HG03135 (cell line): ENCODE measurements at regions not wholly inside any gene's neighbourhood (a gene's known extent, or its start where the extent isn't known, plus 50 kb on each side); places are given as distances from the start of the nearest gene placed in this dataset.

Experiments used
- ATAC-seq: cut with Tn5 transposase; IDR thresholded peaks from one replicate; pipeline ENCODE4 v1.9.1; 2021; ENCODE audit warnings: mild to moderate bottlenecking, moderate library complexity; ENCODE audit not compliant: unreplicated experiment

DNA sequence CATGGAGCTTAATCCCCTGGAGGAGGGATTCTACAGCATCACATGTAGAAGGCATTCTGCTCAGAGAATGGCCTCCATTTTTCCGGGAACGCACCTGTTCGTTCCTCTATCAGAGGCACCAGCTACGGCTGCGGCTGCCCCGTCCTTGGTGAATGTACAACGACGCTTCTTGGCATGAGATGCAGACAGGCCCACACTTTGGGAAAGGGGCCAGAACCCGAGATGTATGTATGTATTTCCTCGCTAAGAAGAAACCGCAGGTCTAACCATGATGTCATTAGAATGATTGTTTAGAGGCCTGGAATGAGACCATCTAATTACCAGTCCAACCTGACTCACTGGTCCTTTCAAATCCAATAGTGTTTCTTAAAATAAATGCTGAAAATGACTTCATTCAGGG is 1293.4 kb downstream of the TBC1D22A start:
- no peak for ATAC-seq

DNA sequence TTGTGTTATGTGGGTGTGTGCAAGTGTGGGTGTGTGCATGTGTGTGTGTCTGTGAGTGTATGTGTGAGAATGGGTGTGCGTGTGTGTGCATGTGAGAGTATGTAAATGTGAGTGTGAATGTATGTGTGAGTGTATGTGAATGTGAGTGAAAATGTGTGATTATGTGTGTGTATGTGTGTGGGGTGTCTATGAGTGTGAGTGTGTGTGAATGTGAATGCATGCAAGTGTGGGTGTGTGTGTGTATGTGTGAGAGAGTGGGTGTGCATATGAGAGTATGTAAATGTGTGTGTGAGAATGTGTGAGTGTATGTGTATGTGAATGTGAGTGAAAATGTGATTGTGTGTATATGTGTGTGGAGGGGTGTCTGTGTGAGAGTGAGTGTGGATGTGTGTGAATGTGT is 1292.7 kb downstream of the TBC1D22A start:
- ATAC-seq, result no peak

GRCh38 chr22:48054596-48054995 is 1292.1 kb downstream of the TBC1D22A start:
- ATAC-seq, result no peak

GRCh38 chr22:48053973-48054372 is 1291.5 kb downstream of the TBC1D22A start:
- ATAC-seq, result no peak

DNA sequence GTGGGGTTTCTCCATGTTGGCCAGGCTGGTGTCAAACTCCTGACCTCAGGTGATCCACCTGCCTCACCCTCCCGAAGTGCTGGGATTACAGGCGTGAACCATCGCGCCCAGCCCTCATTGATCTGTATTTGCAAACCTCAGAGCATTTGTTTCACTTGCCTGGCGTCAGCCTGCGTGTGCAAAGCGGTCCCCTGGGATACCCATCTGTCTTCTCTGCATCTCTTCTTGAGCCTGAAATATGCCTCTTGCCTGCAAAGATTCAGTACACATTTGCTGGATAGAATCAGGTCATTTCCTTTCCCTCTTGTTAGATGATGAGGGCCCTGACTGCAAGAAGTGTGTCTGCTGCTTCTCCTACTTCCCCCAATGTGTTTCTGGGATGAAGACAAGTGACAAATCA is 1291.0 kb downstream of the TBC1D22A start:
- no peak for ATAC-seq

GRCh38 chr22:48052621-48052890 is 1290.1 kb downstream of the TBC1D22A start:
- ATAC-seq, result no peak

GRCh38 chr22:48051796-48052620 is 1289.6 kb downstream of the TBC1D22A start:
- ATAC-seq, result no peak

DNA sequence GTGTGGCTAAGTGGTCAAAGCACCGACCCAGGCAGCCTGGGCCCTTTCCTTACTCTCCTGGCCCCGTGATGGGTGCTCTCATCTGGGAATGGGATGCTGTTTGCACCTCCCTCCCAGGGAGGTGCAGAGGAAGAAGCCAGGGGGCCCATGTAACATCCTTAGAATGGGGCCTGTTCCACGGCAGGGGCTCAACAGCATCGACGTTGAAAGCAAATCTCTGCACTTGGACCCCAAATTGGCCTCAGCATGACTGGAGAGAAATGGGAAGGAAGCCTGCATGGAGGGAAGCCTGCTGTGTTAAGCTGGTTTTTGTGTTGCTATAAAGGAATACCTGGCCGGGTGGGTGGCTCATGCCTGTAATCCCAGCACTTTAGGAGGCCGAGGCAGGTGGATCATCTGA is 1288.4 kb downstream of the TBC1D22A start:
- no peak for ATAC-seq

GRCh38 chr22:48049116-48049515 is 1286.7 kb downstream of the TBC1D22A start:
- ATAC-seq, result no peak

DNA sequence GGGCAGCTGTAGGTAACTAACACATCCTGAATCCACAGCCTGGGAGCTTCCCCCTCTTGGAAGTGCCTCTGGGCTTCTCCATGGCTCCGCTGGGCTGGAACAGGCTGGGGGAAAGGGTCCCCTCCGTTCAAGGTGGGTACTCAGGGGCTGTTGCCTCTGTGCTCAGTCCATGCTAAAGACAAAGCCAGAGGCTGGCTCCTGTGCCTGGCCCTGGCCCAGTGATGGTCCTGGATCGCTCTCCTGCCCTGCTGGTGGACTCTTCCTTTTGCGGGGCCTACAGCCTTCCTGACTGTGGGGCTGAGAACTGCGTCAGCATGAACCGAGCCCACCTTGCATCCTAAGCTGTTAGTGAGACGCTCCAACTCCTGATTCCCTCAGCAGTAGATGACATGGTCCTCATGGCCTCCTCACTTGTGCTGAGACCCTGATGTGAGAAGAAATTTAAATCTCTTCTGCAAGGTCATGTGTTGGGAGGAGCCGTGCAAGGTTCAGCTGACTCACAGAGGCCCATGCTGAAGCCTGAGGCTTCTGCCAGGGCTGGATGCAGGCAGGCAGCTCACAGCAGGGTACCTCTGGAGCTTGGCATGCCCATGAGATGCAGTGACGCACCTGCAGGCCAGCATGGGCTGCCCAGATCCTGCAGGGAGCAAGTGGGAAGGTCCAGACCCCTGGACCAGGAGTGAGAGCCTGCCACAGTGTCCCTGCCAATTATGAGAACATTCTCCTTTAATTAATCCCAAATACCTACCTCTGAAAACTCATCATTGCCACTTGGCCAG is 1285.5 kb downstream of the TBC1D22A start:
- no peak for ATAC-seq

DNA sequence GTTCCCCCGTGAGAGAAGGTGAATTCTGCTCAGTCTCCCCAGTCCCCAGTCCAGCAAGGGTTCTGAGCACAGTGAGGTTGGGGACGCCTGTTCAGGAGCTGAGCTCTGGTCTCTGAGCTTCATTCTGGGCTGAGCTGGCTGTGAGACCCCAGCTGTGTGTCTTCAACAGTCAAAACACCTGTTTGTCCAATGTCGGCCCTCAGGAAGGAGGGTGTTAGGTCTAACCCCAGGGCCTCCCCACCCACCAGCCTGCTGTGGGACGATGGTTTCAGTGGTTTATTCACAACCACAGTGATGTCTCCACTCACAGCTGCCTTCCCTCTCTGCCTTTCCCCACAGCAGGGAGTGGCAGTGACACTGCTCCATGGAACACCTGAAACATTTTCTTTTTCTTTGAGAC is 1282.9 kb downstream of the TBC1D22A start:
- ATAC-seq, result peak; percentile 69

- no peak for ATAC-seq
Measured at GRCh38 chr22:48044487-48045060, 1282.1 kb downstream of the TBC1D22A start.

DNA sequence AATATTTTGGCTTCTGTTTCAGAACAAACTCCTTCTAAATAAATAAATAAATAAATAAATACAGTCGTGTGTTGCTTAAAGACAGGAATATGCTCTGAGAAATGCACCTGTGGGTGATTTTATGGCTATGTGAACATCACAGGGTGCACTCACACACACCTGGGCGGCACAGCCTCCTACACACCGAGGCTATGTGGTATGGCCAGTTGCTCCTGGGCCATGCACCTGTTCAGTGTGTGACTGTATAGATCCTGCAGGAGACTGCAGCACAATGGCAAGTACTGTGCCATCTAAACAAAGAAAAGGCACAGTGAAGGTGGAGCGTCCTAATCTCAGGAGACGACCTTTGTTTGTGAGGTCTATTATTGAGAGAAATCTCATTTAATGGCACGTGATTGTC is 1281.1 kb downstream of the TBC1D22A start:
- ATAC-seq, result no peak

- ATAC-seq, result no peak
Measured at GRCh38 chr22:48042621-48043395, 1280.4 kb downstream of the TBC1D22A start.

DNA sequence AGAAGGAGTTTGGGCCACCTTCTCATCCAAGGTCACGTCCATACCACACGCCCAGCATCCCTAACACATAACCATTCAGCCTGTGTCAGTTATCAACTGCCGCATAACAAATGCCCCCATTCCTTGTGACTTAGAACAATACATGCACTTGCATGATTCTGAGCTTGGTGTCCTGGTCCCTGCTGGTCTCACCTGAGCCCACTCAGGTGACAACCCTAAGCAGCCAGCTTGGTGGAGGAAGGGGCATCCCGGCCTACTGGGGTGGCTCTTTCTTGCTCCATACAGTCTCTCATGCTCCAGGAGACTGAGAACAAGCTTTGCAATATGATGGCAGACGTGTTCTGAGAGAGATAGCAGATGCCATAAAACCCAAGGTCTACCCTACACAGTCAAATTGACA is 1276.9 kb downstream of the TBC1D22A start:
- no peak for ATAC-seq

- ATAC-seq, result no peak
Measured at GRCh38 chr22:48037618-48038017, 1275.2 kb downstream of the TBC1D22A start.

DNA sequence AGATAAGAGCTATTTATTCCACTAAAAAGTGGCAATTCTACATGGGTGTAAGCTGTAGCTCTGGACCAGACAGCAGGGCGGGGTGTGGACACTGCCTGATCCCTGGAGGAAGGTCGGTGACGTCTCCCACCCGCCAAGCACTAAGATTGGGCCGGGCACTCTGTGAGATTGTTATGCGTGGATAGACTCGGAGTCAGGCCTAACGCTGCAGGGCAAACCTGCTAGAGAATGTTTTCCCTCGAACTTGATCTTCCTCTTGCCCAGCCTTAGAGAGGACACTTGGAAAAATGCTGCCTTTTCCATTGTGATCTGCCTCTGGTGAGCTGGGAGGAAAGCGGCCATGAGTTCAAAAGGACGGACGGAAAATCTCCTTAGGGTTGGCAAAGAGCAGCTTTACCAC is 1273.4 kb downstream of the TBC1D22A start:
- ATAC-seq, result no peak

DNA sequence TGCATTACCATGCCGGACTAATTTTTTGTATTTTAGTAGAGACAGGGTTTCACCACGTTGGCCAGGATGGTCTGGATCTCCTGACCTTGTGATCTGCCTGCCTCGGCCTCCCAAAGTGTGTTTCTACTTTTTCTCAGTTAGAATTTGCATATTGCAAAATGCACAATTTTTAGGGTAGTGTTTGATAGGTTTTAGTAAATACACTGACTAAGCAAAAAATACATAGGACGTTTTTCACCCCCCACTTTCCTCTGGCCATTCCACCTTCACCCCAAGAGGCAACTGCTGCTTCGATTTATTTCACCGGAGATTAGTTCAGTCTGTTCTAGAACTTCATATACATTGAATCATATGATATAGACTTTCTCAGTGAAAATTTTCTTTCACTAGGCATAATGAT is 1269.1 kb downstream of the TBC1D22A start:
- no peak for ATAC-seq

DNA sequence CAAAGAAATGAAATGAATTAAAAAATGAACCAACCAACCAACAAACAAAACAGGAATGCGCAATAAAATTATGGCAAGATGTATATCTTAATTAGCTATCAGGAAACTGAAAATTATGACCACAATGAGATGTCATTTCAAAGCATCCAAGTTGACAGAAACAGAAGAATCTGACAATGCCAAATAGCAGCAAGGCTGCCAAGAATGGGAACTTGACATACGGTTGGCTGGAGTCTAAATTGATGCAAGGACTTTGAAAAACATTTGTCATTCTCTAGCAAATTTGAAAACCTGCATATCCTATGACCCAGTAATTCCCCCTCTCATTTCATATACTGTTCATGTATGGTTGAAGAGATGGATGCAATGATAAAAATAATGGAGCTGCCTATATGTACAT is 1262.6 kb downstream of the TBC1D22A start:
- ATAC-seq, result no peak

- no peak for ATAC-seq
Measured at GRCh38 chr22:48021991-48022401, 1259.5 kb downstream of the TBC1D22A start.

- no peak for ATAC-seq
Measured at GRCh38 chr22:48018346-48018745, 1255.9 kb downstream of the TBC1D22A start.
